ENCODE measurements at regions not wholly inside any gene's neighbourhood (a gene's known extent, or its start where the extent isn't known, plus 50 kb on each side); places are given as distances from the start of the nearest gene placed in this dataset.

DNA sequence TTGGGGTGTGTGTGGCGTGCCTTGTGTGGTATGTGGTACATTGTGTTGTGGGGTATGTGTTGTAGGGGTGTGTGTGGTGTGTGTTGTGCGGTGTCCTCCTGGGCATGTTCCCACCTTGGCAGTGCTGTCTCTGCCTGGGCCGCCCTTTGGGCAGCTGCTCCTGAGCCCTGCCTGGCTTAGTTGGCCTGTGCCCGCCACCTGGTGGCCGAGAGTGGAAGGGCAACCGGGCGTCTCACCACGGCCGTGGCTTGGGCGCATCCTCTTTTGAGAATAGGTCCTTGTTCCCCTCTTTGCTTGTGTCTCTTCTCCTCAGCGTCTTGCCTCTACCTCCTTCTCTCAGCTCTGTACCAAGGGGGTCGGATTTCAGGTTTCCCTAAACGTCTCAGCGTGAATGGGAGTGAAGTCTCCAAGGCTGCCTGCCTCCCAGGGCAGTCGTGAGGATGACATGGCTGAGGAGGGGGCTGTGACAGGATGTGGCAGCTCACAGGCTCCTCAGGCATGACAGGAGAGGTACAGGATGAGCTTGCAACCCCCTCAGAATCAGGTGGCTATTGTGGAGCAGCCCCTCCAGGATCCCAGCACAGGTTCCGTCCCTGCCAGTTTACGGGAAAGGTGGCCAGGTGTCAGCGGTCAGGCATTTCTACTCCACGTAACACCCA is 98.4 kb upstream of the PODXL start:
- TF ChIP-seq EZH2 (IDR thresholded peaks at IDR 0.05), result no peak
- no peak for TF ChIP-seq POLR2AphosphoS5 (IDR thresholded peaks at IDR 0.05; ENCODE audit: borderline replicate concordance, low read depth, low read length)
